ENCODE measurements at regions not wholly inside any gene's neighbourhood (a gene's known extent, or its start where the extent isn't known, plus 50 kb on each side); places are given as distances from the start of the nearest gene placed in this dataset.

- TF ChIP-seq CTCF (IDR thresholded peaks at IDR 0.05; ENCODE audit: insufficient read depth, low read length) = no peak
- TF ChIP-seq REST (IDR thresholded peaks at IDR 0.05; ENCODE audit: insufficient replicate concordance, low read depth) = no peak
Measured at GRCh38 chr1:39152923-39153322, 51.6 kb upstream of the MACF1 start.
